ENCODE measurements at regions not wholly inside any gene's neighbourhood (a gene's known extent, or its start where the extent isn't known, plus 50 kb on each side); places are given as distances from the start of the nearest gene placed in this dataset.

- DNase-seq (ENCODE audit: low read depth in 2 of 2) = no peak
These were observed 185.1 kb upstream of the ROPN1 start for GRCh38 chr3:124177071-124177470.

DNA sequence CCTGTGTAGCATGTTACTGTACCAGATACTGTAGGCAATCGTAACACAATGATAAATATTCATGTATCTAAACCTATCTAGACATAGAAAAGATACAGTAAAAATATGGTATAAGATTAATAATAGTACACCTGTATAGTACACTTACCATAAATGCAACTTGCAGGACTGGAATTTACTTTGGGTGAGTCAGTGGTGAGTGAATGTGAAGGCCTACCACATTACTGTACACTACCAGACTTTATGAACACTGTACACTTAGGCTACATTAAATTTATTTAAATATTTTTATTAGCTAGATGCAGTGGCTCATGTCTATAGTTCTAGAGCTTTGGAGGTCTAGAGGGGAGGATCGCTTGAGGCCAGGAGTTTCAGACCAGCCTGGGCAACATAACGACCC is 186.6 kb upstream of the ROPN1 start:
- no peak for DNase-seq (ENCODE audit: low read depth in 2 of 2)

DNA sequence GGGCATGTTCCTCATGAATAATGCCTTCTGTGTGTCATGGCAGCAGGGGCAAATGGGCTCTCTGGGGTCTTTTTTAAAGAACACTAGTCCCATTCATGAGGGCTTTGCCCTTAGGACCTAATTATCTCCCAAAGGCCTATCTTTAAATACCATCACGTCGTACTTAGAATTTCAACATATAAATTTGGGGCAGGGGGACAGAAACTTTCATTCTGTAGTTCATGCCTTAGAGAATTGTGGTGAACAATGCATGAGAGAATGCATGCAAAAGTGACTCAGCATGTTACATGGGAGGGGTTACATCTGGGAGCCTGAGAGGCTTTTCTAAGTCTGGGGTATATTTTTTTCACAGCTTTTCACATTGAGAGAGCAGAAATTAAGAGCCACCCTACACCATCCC is 208.5 kb upstream of the ROPN1 start:
- no peak for DNase-seq (ENCODE audit: low read depth in 2 of 2)

DNA sequence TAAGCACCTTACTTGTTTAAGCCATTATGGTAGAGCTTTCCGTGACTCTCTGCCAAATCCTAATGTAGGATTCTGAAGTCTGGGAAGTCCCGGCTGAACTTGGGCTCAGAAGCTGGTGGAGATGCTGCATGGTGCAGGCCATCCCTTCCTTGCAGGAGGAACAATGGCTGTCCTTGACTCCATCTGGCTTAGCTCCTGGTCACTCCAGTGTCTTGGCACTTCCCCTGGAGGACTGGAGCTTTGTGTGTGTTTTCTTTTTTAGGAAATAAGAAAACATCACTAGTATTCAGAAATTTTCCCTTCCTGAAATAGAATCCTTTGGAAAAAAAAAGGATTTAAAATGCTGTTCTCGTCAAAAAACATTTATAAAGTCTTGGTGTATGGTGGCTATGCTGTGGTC is 209.3 kb upstream of the ROPN1 start:
- no peak for DNase-seq (ENCODE audit: low read depth in 2 of 2)

GRCh38 chr3:124201786-124202185 is 209.9 kb upstream of the ROPN1 start:
- DNase-seq (ENCODE audit: low read depth in 2 of 2) = no peak

DNA sequence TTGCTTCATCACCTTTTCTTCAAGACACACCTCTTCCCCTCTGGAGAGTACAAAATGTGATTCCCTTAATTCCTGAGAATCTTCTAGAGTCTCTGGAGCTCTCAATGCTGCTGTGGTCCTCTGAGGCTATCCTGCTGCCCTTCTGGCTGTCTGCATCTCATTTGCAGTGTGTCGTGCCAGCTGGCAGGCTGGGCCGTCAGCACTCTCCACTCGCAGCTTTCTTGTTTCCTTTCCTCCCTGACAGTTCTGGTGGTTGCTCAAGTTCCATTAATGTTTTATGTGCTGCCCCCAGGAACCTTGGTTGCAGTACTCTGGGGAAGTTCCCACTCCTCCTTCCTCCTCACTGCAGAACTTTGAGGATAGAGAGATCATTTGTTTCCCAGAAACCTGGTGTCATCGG is 210.8 kb upstream of the ROPN1 start:
- DNase-seq (ENCODE audit: low read depth in 2 of 2) = no peak

GRCh38 chr3:124203292-124203691 is 211.4 kb upstream of the ROPN1 start:
- DNase-seq (ENCODE audit: low read depth in 2 of 2) = no peak

DNA sequence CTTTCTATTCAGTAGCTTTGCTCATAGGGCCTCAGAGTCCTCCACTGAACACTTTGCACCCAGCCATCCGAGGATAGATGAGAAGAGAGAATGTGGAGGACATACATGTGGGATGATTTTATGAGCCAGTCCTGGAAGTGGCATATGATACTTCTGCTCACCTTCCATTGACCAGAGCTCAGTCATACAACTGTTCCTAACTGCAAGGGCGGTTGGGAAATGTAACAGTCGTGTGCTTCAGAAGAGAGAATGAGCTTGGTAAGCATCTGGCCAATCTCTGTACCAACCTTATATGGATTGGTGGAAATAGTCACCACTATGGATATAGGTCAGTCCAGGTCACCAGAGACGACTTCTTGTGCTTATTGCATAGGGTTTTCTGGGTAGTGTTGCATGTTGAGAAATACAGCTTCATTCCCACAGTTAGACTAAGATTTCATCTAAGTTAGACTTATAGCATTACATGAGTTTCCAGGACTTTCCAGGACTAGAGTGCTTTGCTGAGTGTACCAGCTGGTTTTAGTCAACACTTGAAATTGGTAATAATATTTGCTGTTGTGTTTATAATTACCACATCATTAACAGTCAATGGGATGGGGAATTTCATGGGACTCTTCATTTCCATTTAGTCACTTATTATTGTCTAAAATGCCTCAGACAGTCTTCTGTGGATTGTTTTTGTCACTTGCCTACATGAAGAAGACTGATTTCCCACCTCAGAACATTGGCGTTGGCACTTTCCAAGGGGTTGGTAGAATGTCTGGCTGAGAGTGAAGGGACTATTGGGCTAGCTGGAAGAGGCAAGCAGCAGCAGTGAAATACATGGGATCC is 214.5 kb upstream of the ROPN1 start:
- DNase-seq (ENCODE audit: low read depth in 2 of 2) = no peak

- DNase-seq (ENCODE audit: low read depth in 2 of 2) = no peak
These were observed 215.2 kb upstream of the ROPN1 start for GRCh38 chr3:124207077-124207476.

DNA sequence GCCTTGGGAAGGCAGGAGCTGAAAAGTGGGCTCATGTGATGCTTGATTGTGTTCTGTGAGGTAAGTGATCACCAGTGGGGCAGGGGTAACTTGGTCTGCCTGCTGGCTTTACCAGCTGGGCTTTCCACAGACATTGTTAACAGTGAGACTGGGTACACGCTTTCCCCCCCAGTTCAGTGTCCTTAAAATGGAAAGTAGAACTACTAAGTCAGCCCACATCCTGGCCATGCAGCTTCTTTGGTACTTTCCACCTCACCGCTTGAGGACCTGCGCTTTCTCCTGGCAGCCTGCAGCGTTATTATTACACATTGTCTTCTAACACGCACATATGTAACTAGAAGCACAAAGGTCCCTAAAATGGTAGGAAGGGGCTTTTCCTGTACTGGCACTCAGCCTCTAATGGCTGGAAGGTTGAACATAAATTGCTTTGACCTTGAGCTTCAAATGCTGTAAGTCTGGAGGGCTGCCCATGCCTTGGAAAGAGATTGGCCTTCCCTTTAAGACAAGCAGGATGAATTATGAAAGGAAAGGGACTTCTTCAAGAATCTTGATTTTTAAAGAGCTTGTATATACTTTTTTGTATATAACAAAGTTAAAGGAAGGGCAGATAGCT is 216.1 kb upstream of the ROPN1 start:
- no peak for DNase-seq (ENCODE audit: low read depth in 2 of 2)

DNA sequence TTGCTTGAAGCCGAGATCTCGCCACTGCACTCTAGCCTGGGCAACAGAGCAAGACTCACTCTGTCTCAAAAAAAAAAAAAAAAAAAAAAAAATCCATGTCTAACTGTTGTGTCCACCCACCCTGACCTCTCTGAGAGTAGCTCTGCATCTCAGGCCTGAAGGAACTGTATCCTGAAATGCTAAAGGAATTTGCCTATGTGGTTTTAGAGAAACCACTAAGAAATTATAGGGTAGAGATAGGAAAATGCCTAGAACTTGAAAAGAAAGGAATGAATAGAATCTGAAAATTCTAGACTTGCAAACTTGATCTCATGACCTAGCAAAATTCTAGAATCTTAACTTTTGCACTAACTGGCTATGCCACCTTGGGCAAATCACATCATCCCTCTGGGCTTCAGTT is 217.5 kb upstream of the ROPN1 start:
- DNase-seq (ENCODE audit: low read depth in 2 of 2) = no peak

DNA sequence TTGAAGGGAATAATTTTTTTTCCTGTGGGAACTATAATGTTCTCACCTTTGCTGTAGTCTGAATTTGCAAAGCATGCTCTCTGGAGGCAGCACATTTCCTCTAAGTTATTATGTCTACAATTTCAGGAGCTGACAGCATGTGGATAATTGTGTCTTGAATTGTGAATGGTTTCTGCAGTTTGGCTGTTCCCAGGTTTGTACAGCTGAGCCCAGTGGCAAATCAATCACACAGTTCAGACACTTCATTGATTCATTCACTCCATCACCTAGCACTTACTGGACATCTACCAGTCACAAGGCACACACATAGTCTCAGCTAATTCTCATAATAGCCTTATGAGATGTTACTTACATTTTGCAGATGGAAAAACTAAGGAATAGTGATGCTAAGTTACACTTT is 219.0 kb upstream of the ROPN1 start:
- no peak for DNase-seq (ENCODE audit: low read depth in 2 of 2)

- no peak for DNase-seq (ENCODE audit: low read depth in 2 of 2)
These were observed 221.7 kb upstream of the ROPN1 start for GRCh38 chr3:124213641-124214040.

DNA sequence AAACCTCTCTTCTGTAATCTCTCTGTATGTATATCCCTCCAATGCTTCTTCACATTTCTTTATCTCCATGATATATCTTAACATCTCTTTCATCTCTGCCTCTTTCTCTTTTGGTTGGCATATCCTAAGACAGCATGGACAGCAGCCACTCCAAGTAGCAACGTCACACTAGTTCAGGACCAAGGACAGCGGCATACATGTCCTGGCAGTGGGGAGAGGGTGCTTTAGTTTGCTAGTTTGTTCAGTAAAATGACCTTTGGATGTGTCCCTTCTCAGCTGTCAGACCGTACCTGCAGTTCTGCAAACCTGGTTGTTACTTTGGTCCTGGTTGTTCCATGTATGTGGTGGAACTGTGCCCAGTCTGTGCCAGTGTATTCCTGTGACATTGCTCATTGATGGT is 225.6 kb upstream of the ROPN1 start:
- peak; percentile 5 to 15 for DNase-seq (ENCODE audit: low read depth in 2 of 2)

DNA sequence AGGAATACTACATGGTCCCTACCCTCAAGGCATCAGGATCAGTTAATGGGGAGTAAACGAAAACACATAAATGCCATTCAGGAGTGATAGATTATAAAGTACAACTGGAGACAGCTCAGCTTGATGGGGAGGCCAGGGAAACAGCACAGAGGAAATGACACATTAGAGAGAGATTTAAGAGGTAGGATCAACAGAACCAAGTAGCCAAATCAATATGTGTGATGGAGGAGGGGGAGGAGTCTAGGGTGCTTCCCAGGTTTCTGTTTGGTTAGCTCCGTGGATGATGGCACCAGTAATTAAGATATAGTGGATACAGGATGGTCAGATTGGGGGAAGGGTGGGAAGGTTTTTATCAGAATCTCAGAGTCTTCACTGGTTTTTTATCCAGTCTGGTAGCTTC is 229.5 kb upstream of the ROPN1 start:
- no peak for DNase-seq (ENCODE audit: low read depth in 2 of 2)

DNA sequence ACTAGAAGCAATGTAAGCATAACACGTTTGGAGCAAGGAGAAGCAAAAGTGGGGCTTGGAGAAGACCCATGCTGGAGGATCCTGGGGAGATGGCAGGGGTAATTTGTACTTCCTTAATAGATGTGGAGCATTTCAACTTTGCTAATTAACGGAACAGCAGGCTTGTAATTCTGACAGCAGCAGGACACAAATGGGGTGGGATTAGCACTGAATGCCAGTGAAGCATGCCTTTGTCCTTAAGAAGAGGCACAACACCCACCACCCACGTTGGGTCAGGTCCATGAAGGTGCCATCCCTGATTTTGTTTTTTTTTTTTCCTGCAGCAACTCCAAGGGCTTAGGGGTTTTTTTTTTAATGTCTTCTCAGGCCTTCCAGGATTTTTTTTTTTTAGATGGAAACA is 231.9 kb upstream of the ROPN1 start:
- no peak for DNase-seq (ENCODE audit: low read depth in 2 of 2)

DNA sequence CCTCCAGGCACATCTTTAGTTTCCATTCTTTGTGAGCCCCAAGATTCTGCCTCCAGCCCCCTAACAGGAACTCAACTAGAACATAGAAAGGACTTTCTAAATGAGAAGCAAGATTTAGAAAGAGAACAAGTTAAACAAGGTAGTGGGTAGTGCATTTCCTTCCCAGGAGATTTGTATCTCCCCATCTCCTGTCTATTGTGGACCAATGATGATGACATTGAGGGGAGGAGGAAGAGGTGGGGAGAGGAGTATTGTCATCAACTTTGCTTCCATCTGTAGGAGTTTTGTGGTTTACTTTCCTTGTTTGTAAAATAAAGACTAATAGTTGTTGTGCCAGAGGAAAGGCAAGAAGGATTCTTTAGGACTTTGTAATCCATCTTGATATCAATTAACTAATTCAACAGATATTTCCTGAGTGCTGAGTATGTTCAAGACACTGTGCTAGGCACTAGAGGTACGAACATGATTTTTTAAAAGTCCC is 235.3 kb upstream of the ROPN1 start:
- DNase-seq (ENCODE audit: low read depth in 2 of 2) = no peak

DNA sequence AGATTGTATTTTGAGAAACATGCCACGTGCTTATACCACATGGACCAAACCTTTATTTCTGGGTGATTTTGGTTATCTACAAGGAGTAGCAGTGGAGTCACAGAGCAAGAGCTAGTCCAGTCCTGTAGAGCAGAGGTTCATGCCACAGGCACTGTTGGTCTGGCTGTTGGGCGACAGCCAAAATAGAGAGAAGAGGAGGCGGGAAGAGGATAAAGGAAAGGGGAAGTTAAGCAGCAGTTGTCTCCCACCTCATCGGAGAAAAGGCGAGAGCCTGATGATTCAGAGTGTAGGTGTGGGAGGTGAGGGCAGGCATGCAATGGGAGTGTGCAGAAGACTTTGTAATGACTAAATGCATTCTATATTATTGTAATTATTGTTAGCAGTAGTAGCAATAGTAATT is 237.5 kb upstream of the ROPN1 start:
- no peak for DNase-seq (ENCODE audit: low read depth in 2 of 2)

DNA sequence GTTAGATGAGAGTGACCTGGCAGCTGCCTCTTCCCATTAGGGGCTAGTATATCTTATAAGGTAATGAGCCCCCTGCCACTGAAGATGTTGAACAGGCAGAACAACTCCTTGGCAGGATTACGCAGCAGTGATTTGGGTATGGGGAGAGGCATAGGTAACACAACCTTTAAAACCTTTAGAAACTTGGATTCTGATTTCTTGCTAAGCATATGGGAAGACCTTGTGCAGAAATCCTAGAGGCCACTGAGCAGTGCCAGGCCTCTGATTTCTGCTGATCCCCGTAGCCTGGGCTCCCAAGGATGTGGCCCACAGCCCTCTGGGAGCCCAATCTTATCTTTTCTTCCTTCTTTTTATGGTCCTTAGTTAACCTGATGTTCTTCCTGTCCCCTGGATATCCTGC is 237.9 kb upstream of the ROPN1 start:
- DNase-seq (ENCODE audit: low read depth in 2 of 2) = no peak

- DNase-seq (ENCODE audit: low read depth in 2 of 2) = no peak
These were observed 238.5 kb upstream of the ROPN1 start for GRCh38 chr3:124230432-124230831.

DNA sequence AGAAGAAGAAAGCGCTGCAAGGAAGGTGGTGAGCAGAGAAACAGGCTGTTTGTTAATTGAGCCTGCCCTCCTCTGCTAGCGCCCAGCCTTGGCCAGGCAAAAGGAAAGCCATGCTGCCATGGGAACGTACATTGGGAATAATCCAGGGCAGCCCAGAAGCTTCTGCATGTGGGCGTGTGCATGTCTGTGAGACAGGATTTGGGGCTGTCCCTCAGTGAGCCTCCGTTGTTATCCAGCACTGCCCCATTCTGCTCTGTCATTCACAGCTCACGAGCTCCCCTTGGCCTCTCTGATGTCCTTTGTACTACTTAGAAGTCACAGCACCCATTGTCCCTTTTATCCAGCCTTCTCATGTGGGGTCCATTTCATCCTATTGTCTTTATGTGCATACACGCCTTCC is 239.1 kb upstream of the ROPN1 start:
- DNase-seq (ENCODE audit: low read depth in 2 of 2) = no peak

- no peak for DNase-seq (ENCODE audit: low read depth in 2 of 2)
These were observed 242.9 kb upstream of the ROPN1 start for GRCh38 chr3:124234852-124235252.

GRCh38 chr3:124235446-124235845 is 243.5 kb upstream of the ROPN1 start:
- no peak for DNase-seq (ENCODE audit: low read depth in 2 of 2)

Data from stimulated activated CD4-positive, alpha-beta T cell treated with anti-CD3 and anti-CD28 coated beads, Interleukin-4, amount 100 ng/mL, for 48 hours (primary cell).